Lower lobe of right lung (tissue), 2 donors: ENCODE measurements at regions not wholly inside any gene's neighbourhood (a gene's known extent, or its start where the extent isn't known, plus 50 kb on each side); places are given as distances from the start of the nearest gene placed in this dataset.

Source experiments
- ATAC-seq, 2 donors: fragments of 200-7000 bp; cut with Tn5 transposase; one replicate each; pipeline ENCODE4 v1.9.1; 2020 to 2022; ENCODE audit warnings: mild to moderate bottlenecking in 2 of 2, moderate library complexity in 2 of 2
- DNase-seq: peaks from one replicate; pipeline ENCODE4 v3.0.0-alpha.2; 2020
- H3K27ac ChIP-seq: fragments of 200-600 bp; one replicate; pipeline ENCODE4 v1.8.0; 2022
- H3K27me3 ChIP-seq: fragments of 200-600 bp; one replicate; pipeline ENCODE4 v1.8.0; 2022; ENCODE audit warnings: low read depth
- H3K36me3 ChIP-seq: fragments of 200-600 bp; one replicate; pipeline ENCODE4 v1.8.0; 2022; ENCODE audit warnings: mild to moderate bottlenecking
- H3K4me1 ChIP-seq: fragments of 200-600 bp; one replicate; pipeline ENCODE4 v1.8.0; 2022
- H3K4me3 ChIP-seq: fragments of 200-600 bp; one replicate; pipeline ENCODE4 v1.8.0; 2022; ENCODE audit warnings: mild to moderate bottlenecking
- H3K9me3 ChIP-seq: fragments of 200-600 bp; one replicate; pipeline ENCODE4 v1.8.0; 2022
- intact Hi-C: fragments of 100-400 bp; cut with DNase I; formaldehyde crosslinking; loops from one replicate; pipeline ENCODE4 v1.11.0; 2022
- TF ChIP-seq, protein P1 (sequence below): fragments of 200-600 bp; IDR thresholded peaks from one replicate; pipeline ENCODE4 v1.8.0; 2022; ENCODE audit warnings: antibody characterized with exemption, mild to moderate bottlenecking
- donor health status: DM: no; HTN: yes; CAD: no; lungs with severe emphysema.

DNA sequence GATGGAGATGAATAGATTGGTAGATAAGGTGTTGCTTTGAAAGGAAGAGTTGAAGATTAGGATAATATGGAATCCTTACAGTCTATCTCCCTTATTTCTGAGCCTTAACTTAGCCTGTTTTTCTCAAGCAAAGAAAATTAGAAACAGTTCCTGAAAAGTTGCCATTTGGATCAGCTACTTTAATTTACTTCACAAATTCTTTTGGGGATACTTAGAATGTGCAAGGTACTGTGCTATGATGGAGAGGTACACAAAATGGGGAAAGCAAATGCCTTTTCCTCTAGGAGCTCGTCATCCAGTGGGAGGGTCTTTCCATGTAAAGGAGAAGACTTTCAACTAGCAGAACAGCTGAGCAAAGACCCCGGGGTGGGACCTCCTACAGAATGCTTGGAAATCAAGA, 51.1 kb upstream of the SMARCA2 start:
- TF ChIP-seq, protein P1, sequence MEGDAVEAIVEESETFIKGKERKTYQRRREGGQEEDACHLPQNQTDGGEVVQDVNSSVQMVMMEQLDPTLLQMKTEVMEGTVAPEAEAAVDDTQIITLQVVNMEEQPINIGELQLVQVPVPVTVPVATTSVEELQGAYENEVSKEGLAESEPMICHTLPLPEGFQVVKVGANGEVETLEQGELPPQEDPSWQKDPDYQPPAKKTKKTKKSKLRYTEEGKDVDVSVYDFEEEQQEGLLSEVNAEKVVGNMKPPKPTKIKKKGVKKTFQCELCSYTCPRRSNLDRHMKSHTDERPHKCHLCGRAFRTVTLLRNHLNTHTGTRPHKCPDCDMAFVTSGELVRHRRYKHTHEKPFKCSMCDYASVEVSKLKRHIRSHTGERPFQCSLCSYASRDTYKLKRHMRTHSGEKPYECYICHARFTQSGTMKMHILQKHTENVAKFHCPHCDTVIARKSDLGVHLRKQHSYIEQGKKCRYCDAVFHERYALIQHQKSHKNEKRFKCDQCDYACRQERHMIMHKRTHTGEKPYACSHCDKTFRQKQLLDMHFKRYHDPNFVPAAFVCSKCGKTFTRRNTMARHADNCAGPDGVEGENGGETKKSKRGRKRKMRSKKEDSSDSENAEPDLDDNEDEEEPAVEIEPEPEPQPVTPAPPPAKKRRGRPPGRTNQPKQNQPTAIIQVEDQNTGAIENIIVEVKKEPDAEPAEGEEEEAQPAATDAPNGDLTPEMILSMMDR, result no peak
- intact Hi-C loops, result no loop called here
- no peaks in the 10 kb centered on the region for H3K4me1 ChIP-seq
- no peak overlapping the region for H3K27ac ChIP-seq
- DNase-seq, result no peak
- no peaks in the 10 kb centered on the region for H3K36me3 ChIP-seq
- no peak for ATAC-seq
- no peaks in the 10 kb centered on the region for H3K9me3 ChIP-seq
- no peaks in the 10 kb centered on the region for H3K27me3 ChIP-seq
- no peak overlapping the region for H3K4me3 ChIP-seq
